SK-N-SH treated with all-trans-retinoic acid at 6 μM for 48 hours (cell line): ENCODE measurements at regions not wholly inside any gene's neighbourhood (a gene's known extent, or its start where the extent isn't known, plus 50 kb on each side); places are given as distances from the start of the nearest gene placed in this dataset.

Experiments used
- ATAC-seq: fragments of 200-7000 bp; cut with Tn5 transposase; 3 replicates; pipeline ENCODE4 v1.9.1; 2020; ENCODE audit warnings: mild to moderate bottlenecking, moderate library complexity
- ARNTL ChIP-seq: fragments of 450-650 bp; formaldehyde crosslinking; IDR thresholded peaks from 2 replicates; pipeline ENCODE4 v1.5.0; 2020; ENCODE audit warnings: low read depth, mild to moderate bottlenecking, moderate library complexity, borderline replicate concordance
- BACH2 ChIP-seq: fragments of 250-450 bp; sonication (Bioruptor Pico); IDR thresholded peaks from 2 replicates; pipeline ENCODE4 v1.9.0; 2021; ENCODE audit warnings: mild to moderate bottlenecking, borderline replicate concordance
- CREB5 ChIP-seq: fragments of 250-450 bp; sonication (Bioruptor Pico); IDR thresholded peaks from 2 replicates; pipeline ENCODE4 v1.5.1; 2020; ENCODE audit warnings: low read depth, mild to moderate bottlenecking, moderate library complexity
- CSRNP3 ChIP-seq: fragments of 250-450 bp; sonication (Bioruptor Pico); IDR thresholded peaks from 2 replicates; pipeline ENCODE4 v1.5.1; 2021; ENCODE audit warnings: mild to moderate bottlenecking, moderate library complexity
- ESRRG ChIP-seq: fragments of 250-450 bp; sonication (Bioruptor Pico); IDR thresholded peaks from 2 replicates; pipeline ENCODE4 v1.6.1; 2021; ENCODE audit warnings: mild to moderate bottlenecking
- GLIS3 ChIP-seq: fragments of 250-450 bp; sonication (Bioruptor Pico); IDR thresholded peaks from 2 replicates; pipeline ENCODE4 v1.5.0; 2020; ENCODE audit warnings: mild to moderate bottlenecking, moderate library complexity
- ISL1 ChIP-seq: fragments of 250-450 bp; sonication (Bioruptor Pico); IDR thresholded peaks from 2 replicates; pipeline ENCODE4 v2.1.2; 2022; ENCODE audit warnings: mild to moderate bottlenecking, moderate library complexity
- OSR1 ChIP-seq: fragments of 250-450 bp; sonication (Bioruptor Pico); IDR thresholded peaks from 2 replicates; pipeline ENCODE4 v1.8.0; 2022; ENCODE audit warnings: moderate library complexity, mild to moderate bottlenecking, inconsistent platforms
- PPARA ChIP-seq: fragments of 250-450 bp; sonication (Bioruptor Pico); IDR thresholded peaks from 2 replicates; pipeline ENCODE4 v1.5.0; 2020; ENCODE audit warnings: mild to moderate bottlenecking, borderline replicate concordance
- RARB ChIP-seq: fragments of 250-450 bp; sonication (Bioruptor Pico); IDR thresholded peaks from 2 replicates; pipeline ENCODE4 v1.8.0; 2021; ENCODE audit warnings: mild to moderate bottlenecking, moderate library complexity
- SNAI2 ChIP-seq: fragments of 250-450 bp; sonication (Bioruptor Pico); IDR thresholded peaks from 2 replicates; pipeline ENCODE4 v1.5.0; 2020; ENCODE audit warnings: mild to moderate bottlenecking, moderate library complexity
- TCF4 ChIP-seq: fragments of 250-450 bp; sonication (Bioruptor Pico); IDR thresholded peaks from 2 replicates; pipeline ENCODE4 v1.8.0; 2021; ENCODE audit warnings: mild to moderate bottlenecking, moderate library complexity, borderline replicate concordance
- TOX ChIP-seq: fragments of 250-450 bp; sonication (Bioruptor Pico); IDR thresholded peaks from 2 replicates; pipeline ENCODE4 v1.8.0; 2021; ENCODE audit warnings: mild to moderate bottlenecking, moderate library complexity, borderline replicate concordance
- TSHZ2 ChIP-seq: fragments of 250-450 bp; sonication (Bioruptor Pico); IDR thresholded peaks from 2 replicates; pipeline ENCODE4 v1.5.0; 2020; ENCODE audit warnings: mild to moderate bottlenecking, moderate library complexity
- ZC3H10 ChIP-seq: fragments of 250-450 bp; sonication (Bioruptor Pico); IDR thresholded peaks from 2 replicates; pipeline ENCODE4 v1.5.1; 2021; ENCODE audit warnings: mild to moderate bottlenecking, moderate library complexity
- ZFP3 ChIP-seq: fragments of 250-450 bp; sonication (Bioruptor Pico); IDR thresholded peaks from 2 replicates; pipeline ENCODE4 v1.5.0; 2020; ENCODE audit warnings: mild to moderate bottlenecking, moderate library complexity
- ZNF70 ChIP-seq: fragments of 450-650 bp; formaldehyde crosslinking; IDR thresholded peaks from 2 replicates; pipeline ENCODE4 v1.5.0; 2020; ENCODE audit warnings: mild to moderate bottlenecking, moderate library complexity
- ZNF8 ChIP-seq: fragments of 450-650 bp; formaldehyde crosslinking; IDR thresholded peaks from 2 replicates; pipeline ENCODE4 v1.5.0; 2020; ENCODE audit warnings: mild to moderate bottlenecking, moderate library complexity
- TF ChIP-seq, protein P1 (sequence below): fragments of 250-450 bp; sonication (Bioruptor Pico); IDR thresholded peaks from 2 replicates; pipeline ENCODE4 v1.8.0; 2020; ENCODE audit warnings: mild to moderate bottlenecking, moderate library complexity, borderline replicate concordance

- ATAC-seq, result no peak
- TF ChIP-seq GLIS3, result no peak
- no peak for TF ChIP-seq CSRNP3 (CRISPR knock-in tag)
- no peak for TF ChIP-seq TSHZ2 (CRISPR knock-in tag)
- TF ChIP-seq OSR1 (CRISPR knock-in tag), result no peak
- TF ChIP-seq BACH2, result no peak
- TF ChIP-seq ARNTL (CRISPR knock-in tag), result no peak
- no peak for TF ChIP-seq ZFP3
- no peak for TF ChIP-seq PPARA (CRISPR knock-in tag)
- TF ChIP-seq SNAI2 (CRISPR knock-in tag), result no peak
- TF ChIP-seq ISL1 (CRISPR knock-in tag), result no peak
- TF ChIP-seq TOX (CRISPR knock-in tag), result no peak
- no peak for TF ChIP-seq ZC3H10
- TF ChIP-seq ZNF70 (CRISPR knock-in tag), result no peak
- TF ChIP-seq CREB5 (CRISPR knock-in tag), result no peak
- no peak for TF ChIP-seq RARB (CRISPR knock-in tag)
- TF ChIP-seq, all 23 proteins: peak for 0
These were observed 228.0 kb upstream of the RTL1 start for GRCh38 chr14:101131451-101131916.

DNA sequence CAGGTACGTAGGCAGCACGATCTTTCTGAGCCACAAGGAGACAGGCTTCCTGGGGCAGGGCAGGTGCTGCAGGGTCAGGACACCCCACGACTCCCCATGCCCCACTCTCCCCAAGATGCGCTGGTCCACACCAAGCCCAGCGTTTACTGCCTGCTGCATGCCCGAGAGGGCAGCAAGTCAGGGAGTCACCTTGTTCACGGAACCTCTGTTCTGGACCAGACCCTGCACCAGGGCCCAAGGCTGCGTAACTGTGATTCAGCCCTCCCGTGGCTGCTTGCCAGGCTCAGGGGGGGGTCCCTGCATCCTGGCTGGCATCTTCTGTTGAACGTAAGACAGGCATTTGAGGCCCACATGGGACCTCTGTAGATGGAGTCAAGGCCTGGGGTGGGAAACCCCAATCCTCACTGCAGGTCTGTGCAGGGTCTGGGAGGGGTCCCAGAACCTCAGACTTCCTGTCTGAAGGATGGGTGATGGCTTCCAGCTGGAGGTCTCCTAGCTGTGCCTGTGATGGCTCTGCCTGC is 228.6 kb upstream of the RTL1 start:
- no peak for ATAC-seq

More for the DNA sequence above, 228.6 kb upstream of the RTL1 start:
- TF ChIP-seq ISL1 (CRISPR knock-in tag) (no peak), CSRNP3 (CRISPR knock-in tag) (no peak), OSR1 (CRISPR knock-in tag) (no peak), TCF4 (CRISPR knock-in tag) (no peak), TOX (CRISPR knock-in tag) (no peak), TSHZ2 (CRISPR knock-in tag) (no peak), SNAI2 (CRISPR knock-in tag) (no peak), CREB5 (CRISPR knock-in tag) (no peak), RARB (CRISPR knock-in tag) (no peak), ZFP3 (no peak), ZNF8 (no peak), ZC3H10 (no peak), ESRRG (CRISPR knock-in tag) (no peak), PPARA (CRISPR knock-in tag) (no peak), BACH2 (no peak)
- TF ChIP-seq, protein P1, sequence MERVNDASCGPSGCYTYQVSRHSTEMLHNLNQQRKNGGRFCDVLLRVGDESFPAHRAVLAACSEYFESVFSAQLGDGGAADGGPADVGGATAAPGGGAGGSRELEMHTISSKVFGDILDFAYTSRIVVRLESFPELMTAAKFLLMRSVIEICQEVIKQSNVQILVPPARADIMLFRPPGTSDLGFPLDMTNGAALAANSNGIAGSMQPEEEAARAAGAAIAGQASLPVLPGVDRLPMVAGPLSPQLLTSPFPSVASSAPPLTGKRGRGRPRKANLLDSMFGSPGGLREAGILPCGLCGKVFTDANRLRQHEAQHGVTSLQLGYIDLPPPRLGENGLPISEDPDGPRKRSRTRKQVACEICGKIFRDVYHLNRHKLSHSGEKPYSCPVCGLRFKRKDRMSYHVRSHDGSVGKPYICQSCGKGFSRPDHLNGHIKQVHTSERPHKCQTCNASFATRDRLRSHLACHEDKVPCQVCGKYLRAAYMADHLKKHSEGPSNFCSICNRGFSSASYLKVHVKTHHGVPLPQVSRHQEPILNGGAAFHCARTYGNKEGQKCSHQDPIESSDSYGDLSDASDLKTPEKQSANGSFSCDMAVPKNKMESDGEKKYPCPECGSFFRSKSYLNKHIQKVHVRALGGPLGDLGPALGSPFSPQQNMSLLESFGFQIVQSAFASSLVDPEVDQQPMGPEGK (CRISPR knock-in tag), result no peak
